H9 (cell line): ENCODE measurements at regions not wholly inside any gene's neighbourhood (a gene's known extent, or its start where the extent isn't known, plus 50 kb on each side); places are given as distances from the start of the nearest gene placed in this dataset.

Source experiments
- DNase-seq: peaks from one replicate; pipeline ENCODE4 v3.0.0-alpha.2; 2017
- H2AFZ ChIP-seq: one replicate; pipeline ENCODE4 v1.6.1; 2013; ENCODE audit warnings: mild to moderate bottlenecking, low read length, control low read depth, moderate library complexity
- H2AK5ac ChIP-seq: 2 replicates; pipeline ENCODE4 v1.6.1; 2013; ENCODE audit warnings: low read length, control low read depth, mixed read lengths; ENCODE audit not compliant: insufficient read length
- H2BK120ac ChIP-seq: one replicate; pipeline ENCODE4 v1.6.1; 2013; ENCODE audit warnings: low read depth, mild to moderate bottlenecking, low read length, control low read depth, inconsistent platforms; ENCODE audit not compliant: poor library complexity, severe bottlenecking
- H2BK12ac ChIP-seq: 2 replicates; pipeline ENCODE4 v1.6.1; 2013; ENCODE audit warnings: low read length, control low read depth, mixed read lengths, low read depth; ENCODE audit not compliant: insufficient read length
- H2BK15ac ChIP-seq: 2 replicates; pipeline ENCODE4 v1.6.1; 2013; ENCODE audit warnings: low read depth, low read length, control low read depth
- H2BK20ac ChIP-seq: one replicate; pipeline ENCODE4 v1.6.1; 2013; ENCODE audit warnings: low read depth, mild to moderate bottlenecking, low read length, control low read depth, inconsistent platforms; ENCODE audit not compliant: poor library complexity, severe bottlenecking
- H2BK5ac ChIP-seq: 2 replicates; pipeline ENCODE4 v1.6.1; 2013; ENCODE audit warnings: low read length, control low read depth, mixed read lengths; ENCODE audit not compliant: insufficient read length
- H3K14ac ChIP-seq: 2 replicates; pipeline ENCODE4 v1.6.1; 2013; ENCODE audit warnings: low read length, control low read depth; ENCODE audit not compliant: insufficient read depth
- H3K18ac ChIP-seq: 2 replicates; pipeline ENCODE4 v1.6.1; 2013; ENCODE audit warnings: low read depth, mild to moderate bottlenecking, mixed read lengths, low read length, control low read depth; ENCODE audit not compliant: insufficient read length
- H3K23ac ChIP-seq: 2 replicates; pipeline ENCODE4 v1.6.1; 2013; ENCODE audit warnings: low read length, control low read depth, mixed read lengths, low read depth; ENCODE audit not compliant: insufficient read length
- H3K23me2 ChIP-seq: 2 replicates; pipeline ENCODE4 v1.6.1; 2013; ENCODE audit warnings: low read depth, mild to moderate bottlenecking, mixed read lengths, low read length, control low read depth; ENCODE audit not compliant: insufficient read length, poor library complexity, severe bottlenecking
- H3K27ac ChIP-seq: 2 replicates; pipeline ENCODE4 v1.5.1; 2013; ENCODE audit warnings: low read length, control low read depth, mixed read lengths, low read depth; ENCODE audit not compliant: insufficient read length
- H3K27me3 ChIP-seq: 2 replicates; pipeline ENCODE4 v1.6.1; 2013; ENCODE audit warnings: low read length, control low read depth, inconsistent platforms; ENCODE audit not compliant: insufficient read depth
- H3K4ac ChIP-seq: 2 replicates; pipeline ENCODE4 v1.6.1; 2013; ENCODE audit warnings: low read depth, mild to moderate bottlenecking, control low read depth, inconsistent platforms, low read length, moderate library complexity
- H3K4me1 ChIP-seq: 2 replicates; pipeline ENCODE4 v1.6.1; 2013; ENCODE audit warnings: low read length, control low read depth, inconsistent platforms; ENCODE audit not compliant: insufficient read depth
- H3K4me2 ChIP-seq: 2 replicates; pipeline ENCODE4 v1.6.1; 2013; ENCODE audit warnings: low read length, control low read depth, mixed read lengths; ENCODE audit not compliant: insufficient read length, insufficient read depth
- H3K56ac ChIP-seq: 2 replicates; pipeline ENCODE4 v1.6.1; 2013; ENCODE audit warnings: low read depth, mild to moderate bottlenecking, mixed read lengths, low read length, control low read depth; ENCODE audit not compliant: insufficient read length
- H3K79me1 ChIP-seq: 2 replicates; pipeline ENCODE4 v1.6.1; 2013; ENCODE audit warnings: low read depth, mild to moderate bottlenecking, moderate library complexity, low read length, control low read depth, inconsistent platforms; ENCODE audit not compliant: insufficient read depth, poor library complexity, severe bottlenecking
- H3K79me2 ChIP-seq: 2 replicates; pipeline ENCODE4 v1.6.1; 2013; ENCODE audit warnings: low read length, control low read depth, inconsistent platforms; ENCODE audit not compliant: insufficient read depth
- H3K9ac ChIP-seq: 2 replicates; pipeline ENCODE4 v1.6.1; 2013; ENCODE audit warnings: low read length, control low read depth, mixed read lengths; ENCODE audit not compliant: insufficient read length; ENCODE audit errors: extremely low read depth
- H3K9me3 ChIP-seq: one replicate; pipeline ENCODE4 v1.6.1; 2013; ENCODE audit warnings: low read depth, low read length, inconsistent platforms; ENCODE audit not compliant: control insufficient read depth
- H3T11ph ChIP-seq: one replicate; pipeline ENCODE4 v1.6.1; 2013; ENCODE audit warnings: mild to moderate bottlenecking, low read length, control low read depth, inconsistent platforms
- H4K20me1 ChIP-seq: one replicate; pipeline ENCODE4 v1.6.1; 2013; ENCODE audit not compliant: control insufficient read depth, insufficient read length, insufficient read depth
- H4K5ac ChIP-seq: 2 replicates; pipeline ENCODE4 v1.6.1; 2013; ENCODE audit warnings: low read depth, mild to moderate bottlenecking, mixed read lengths, low read length, control low read depth; ENCODE audit not compliant: insufficient read length
- H4K8ac ChIP-seq: replicated peaks from 2 replicates; pipeline ENCODE4 v1.6.1; 2013; ENCODE audit warnings: low read length, control low read depth, mixed read lengths, low read depth; ENCODE audit not compliant: insufficient read length
- H4K91ac ChIP-seq: 2 replicates; pipeline ENCODE4 v1.6.1; 2013; ENCODE audit warnings: low read depth, mild to moderate bottlenecking, moderate library complexity, mixed read lengths, low read length, control low read depth; ENCODE audit not compliant: insufficient read length
- H3K27ac Mint-ChIP-seq, 3 experiments: 2 replicates in 2 of 3; 3 replicates in 1 of 3; pipeline ENCODE4 v1.8.0; 2020 to 2021; ENCODE audit warnings: mixed read lengths in 3 of 3, mild to moderate bottlenecking in 1 of 3, moderate library complexity in 1 of 3
- H3K27me3 Mint-ChIP-seq: 2 replicates; pipeline ENCODE4 v1.8.0; 2021; ENCODE audit warnings: low read depth, mild to moderate bottlenecking, moderate library complexity, mixed read lengths
- H3K36me3 Mint-ChIP-seq, 3 experiments: 2 replicates in 2 of 3; 3 replicates in 1 of 3; pipeline ENCODE4 v1.8.0; 2020 to 2021; ENCODE audit warnings: low read depth in 3 of 3, mixed read lengths in 3 of 3; ENCODE audit not compliant: insufficient read depth in 1 of 3
- H3K4me1 Mint-ChIP-seq, 2 experiments: 2 replicates each; pipeline ENCODE4 v1.8.0; 2020; ENCODE audit warnings: mixed read lengths in 2 of 2
- H3K4me3 Mint-ChIP-seq, 2 experiments: 2 replicates in 1 of 2; 3 replicates in 1 of 2; pipeline ENCODE4 v1.8.0; 2020 to 2021; ENCODE audit warnings: mild to moderate bottlenecking in 2 of 2, mixed read lengths in 2 of 2, moderate library complexity in 1 of 2
- H3K9me3 Mint-ChIP-seq, 2 experiments: 2 replicates in 1 of 2; 3 replicates in 1 of 2; pipeline ENCODE4 v1.8.0; 2020; ENCODE audit warnings: mild to moderate bottlenecking in 2 of 2, mixed read lengths in 2 of 2, moderate library complexity in 1 of 2
- CTCF ChIP-seq: fragments of 200-600 bp; sonication (generic); conservative IDR thresholded peaks from 3 replicates; pipeline ENCODE4 v1.8.0; 2021; ENCODE audit warnings: antibody characterized with exemption, mild to moderate bottlenecking
- WGBS: extraction: QIAGEN DNeasy Blood & Tissue Kit; methylation state at CpG from one replicate; pipeline ENCODE4 v1.1.7; 2013; ENCODE audit warnings: missing lambda C conversion rate, low lambda C conversion rate, mixed read lengths; ENCODE audit not compliant: insufficient read length; ENCODE audit errors: extremely low coverage; 5-methylcytosine and 5-hydroxymethylcytosine counted together

GRCh38 chr2:20551945-20552328 lies 99.0 kb downstream of the HS1BP3 start:
- Mint-ChIP-seq H3K4me3 (no peak overlapping the region), H3K27ac (no peak overlapping the region), H3K9me3 (no peaks in the 10 kb centered on the region), H3K36me3 (no peaks in the 10 kb centered on the region), H3K27me3 (peaks cover 5% of the 10 kb centered on the region), H3K4me1 (peaks cover 8 to 10% of the 10 kb centered on the region in 2 experiments)
- WGBS: no CpG with 5 or more reads among the region's 5 CpGs
- H3K4me2 ChIP-seq: no peak overlapping the region
- no peak overlapping the region for H2BK20ac ChIP-seq
- H3K23me2 ChIP-seq: no peaks in the 10 kb centered on the region
- H2BK12ac ChIP-seq: no peak overlapping the region
- H3K14ac ChIP-seq: no peak overlapping the region
- H3K18ac ChIP-seq: no peak overlapping the region
- H3K9ac ChIP-seq: no peak overlapping the region
- no peak overlapping the region for H3K23ac ChIP-seq
- peaks cover 4% of the 10 kb centered on the region; the same call in 1 of the 2 replicates for H3K4me1 ChIP-seq
- H3K27ac ChIP-seq: no peak overlapping the region
- H2BK15ac ChIP-seq: no peak overlapping the region
- no peak for DNase-seq
- H3K9me3 ChIP-seq: no peaks in the 10 kb centered on the region
- H2BK120ac ChIP-seq: no peak overlapping the region
- H4K20me1 ChIP-seq: no peaks in the 10 kb centered on the region
- no peak overlapping the region for H4K8ac ChIP-seq
- H2AK5ac ChIP-seq: no peak overlapping the region
- no peak overlapping the region for H3T11ph ChIP-seq
- no peak overlapping the region for H4K5ac ChIP-seq
- no peak overlapping the region for H3K4ac ChIP-seq
- no peak overlapping the region for H2AFZ ChIP-seq
- H2BK5ac ChIP-seq: no peak overlapping the region
- no peaks in the 10 kb centered on the region for H3K79me1 ChIP-seq
- no peaks in the 10 kb centered on the region for H3K79me2 ChIP-seq
- H3K56ac ChIP-seq: no peak overlapping the region
- TF ChIP-seq CTCF: no peak
- H3K27me3 ChIP-seq: no peaks in the 10 kb centered on the region
- H4K91ac ChIP-seq: no peak overlapping the region
